ENCODE measurements at regions not wholly inside any gene's neighbourhood (a gene's known extent, or its start where the extent isn't known, plus 50 kb on each side); places are given as distances from the start of the nearest gene placed in this dataset.
A peak's percentile ranks its signal among the peaks of the same experiment; 100 is the strongest.

- CTCF ChIA-PET, result interaction anchor here (0.6 to 3.6 kb wide), 34 partner anchors 10 to 239 kb away, joined by 3 to 19 read pairs (median 4); partner anchors contain the start of gene FOXA2
Observed at GRCh38 chr20:22453244-22454080, 130.9 kb downstream of the FOXA2 start.

GRCh38 chr20:22452442-22453011 lies 131.8 kb downstream of the FOXA2 start:
- Mint-ChIP-seq H3K4me3 (no peak overlapping the region), H3K9me3 (no peaks in the 10 kb centered on the region), H3K27ac (no peak overlapping the region), H3K36me3 (no peaks in the 10 kb centered on the region), H3K27me3 (ENCODE audit: low read depth) (peaks cover 88% of the 10 kb centered on the region), H3K4me1 (peaks cover 16% of the 10 kb centered on the region)
- CTCF ChIA-PET, result interaction anchor here (0.6 to 3.6 kb wide), 34 partner anchors 11 to 239 kb away, joined by 3 to 19 read pairs (median 4); partner anchors contain the start of gene FOXA2
- TF ChIP-seq ELF4 (CRISPR knock-in tag; IDR thresholded peaks at IDR 0.05; ENCODE audit: low read depth) (no peak), ZNF281 (CRISPR knock-in tag; IDR thresholded peaks at IDR 0.05) (no peak), TCF7 (CRISPR knock-in tag; IDR thresholded peaks at IDR 0.05; ENCODE audit: low read depth) (no peak), SMAD4 (CRISPR knock-in tag; IDR thresholded peaks at IDR 0.05) (no peak), USF1 (CRISPR knock-in tag; IDR thresholded peaks at IDR 0.05) (no peak), TP53 (CRISPR knock-in tag; IDR thresholded peaks at IDR 0.05) (no peak), NFYB (CRISPR knock-in tag; conservative IDR thresholded peaks at IDR 0.05; ENCODE audit: low read depth) (no peak)
- TF ChIP-seq, protein P1, sequence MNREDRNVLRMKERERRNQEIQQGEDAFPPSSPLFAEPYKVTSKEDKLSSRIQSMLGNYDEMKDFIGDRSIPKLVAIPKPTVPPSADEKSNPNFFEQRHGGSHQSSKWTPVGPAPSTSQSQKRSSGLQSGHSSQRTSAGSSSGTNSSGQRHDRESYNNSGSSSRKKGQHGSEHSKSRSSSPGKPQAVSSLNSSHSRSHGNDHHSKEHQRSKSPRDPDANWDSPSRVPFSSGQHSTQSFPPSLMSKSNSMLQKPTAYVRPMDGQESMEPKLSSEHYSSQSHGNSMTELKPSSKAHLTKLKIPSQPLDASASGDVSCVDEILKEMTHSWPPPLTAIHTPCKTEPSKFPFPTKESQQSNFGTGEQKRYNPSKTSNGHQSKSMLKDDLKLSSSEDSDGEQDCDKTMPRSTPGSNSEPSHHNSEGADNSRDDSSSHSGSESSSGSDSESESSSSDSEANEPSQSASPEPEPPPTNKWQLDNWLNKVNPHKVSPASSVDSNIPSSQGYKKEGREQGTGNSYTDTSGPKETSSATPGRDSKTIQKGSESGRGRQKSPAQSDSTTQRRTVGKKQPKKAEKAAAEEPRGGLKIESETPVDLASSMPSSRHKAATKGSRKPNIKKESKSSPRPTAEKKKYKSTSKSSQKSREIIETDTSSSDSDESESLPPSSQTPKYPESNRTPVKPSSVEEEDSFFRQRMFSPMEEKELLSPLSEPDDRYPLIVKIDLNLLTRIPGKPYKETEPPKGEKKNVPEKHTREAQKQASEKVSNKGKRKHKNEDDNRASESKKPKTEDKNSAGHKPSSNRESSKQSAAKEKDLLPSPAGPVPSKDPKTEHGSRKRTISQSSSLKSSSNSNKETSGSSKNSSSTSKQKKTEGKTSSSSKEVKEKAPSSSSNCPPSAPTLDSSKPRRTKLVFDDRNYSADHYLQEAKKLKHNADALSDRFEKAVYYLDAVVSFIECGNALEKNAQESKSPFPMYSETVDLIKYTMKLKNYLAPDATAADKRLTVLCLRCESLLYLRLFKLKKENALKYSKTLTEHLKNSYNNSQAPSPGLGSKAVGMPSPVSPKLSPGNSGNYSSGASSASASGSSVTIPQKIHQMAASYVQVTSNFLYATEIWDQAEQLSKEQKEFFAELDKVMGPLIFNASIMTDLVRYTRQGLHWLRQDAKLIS (CRISPR knock-in tag; IDR thresholded peaks at IDR 0.05; ENCODE audit: borderline replicate concordance), result no peak
- POLR2A ChIA-PET, result no interaction called here
- no peak for ATAC-seq
- no peak for DNase-seq (ENCODE audit: low spot score)

More at GRCh38 chr20:22453244-22454080, 130.9 kb downstream of the FOXA2 start:
- Mint-ChIP-seq H3K27me3 (ENCODE audit: low read depth) (peaks cover 89% of the 10 kb centered on the region), H3K4me1 (peaks cover 16% of the 10 kb centered on the region), H3K36me3 (no peaks in the 10 kb centered on the region), H3K9me3 (no peaks in the 10 kb centered on the region), H3K4me3 (no peak overlapping the region), H3K27ac (no peak overlapping the region)
- TF ChIP-seq CTCF (IDR thresholded peaks at IDR 0.05) (peak; percentile 51), ZNF232 (CRISPR knock-in tag; IDR thresholded peaks at IDR 0.05) (no peak)
- no peak for DNase-seq (ENCODE audit: low spot score)
- POLR2A ChIA-PET, result interaction anchor here (0.7 kb wide), 1 partner anchor 14 kb away, joined by 6 read pairs; no protein-coding TSS in a partner anchor
- no peak for ATAC-seq

DNA sequence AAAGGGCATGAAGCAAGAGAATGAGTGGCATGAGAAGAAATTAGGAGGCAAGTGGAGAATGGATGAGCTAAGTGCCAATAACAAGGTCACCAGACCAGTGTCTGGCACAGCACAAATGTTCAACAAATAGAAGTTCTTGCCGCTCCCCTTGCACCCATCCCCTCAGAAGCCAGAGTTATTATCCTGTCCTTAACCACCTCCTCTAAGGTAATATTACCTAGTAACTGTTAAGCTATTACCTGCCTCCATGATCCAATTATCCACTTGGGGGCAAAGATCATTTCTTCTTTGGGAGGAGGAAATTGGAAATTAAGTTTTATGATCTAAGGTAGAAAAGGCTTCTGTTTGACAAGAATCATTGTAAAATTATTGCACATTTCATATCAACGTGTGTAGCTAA lies 133.8 kb downstream of the FOXA2 start:
- Mint-ChIP-seq H3K36me3 (no peaks in the 10 kb centered on the region), H3K9me3 (no peaks in the 10 kb centered on the region), H3K27me3 (ENCODE audit: low read depth) (peaks cover 79% of the 10 kb centered on the region), H3K4me1 (peaks cover 2% of the 10 kb centered on the region), H3K4me3 (no peak overlapping the region), H3K27ac (no peak overlapping the region)
- DNase-seq (ENCODE audit: low spot score), result no peak
- ATAC-seq, result no peak
- CTCF ChIA-PET, result interaction anchor here (0.8 to 1.4 kb wide), 3 partner anchors 11 to 235 kb away, joined by 3 to 4 read pairs (median 3); no protein-coding TSS in a partner anchor
- POLR2A ChIA-PET, result no interaction called here
- TF ChIP-seq FOXP4 (CRISPR knock-in tag; IDR thresholded peaks at IDR 0.05) (no peak), KAT7 (CRISPR knock-in tag; IDR thresholded peaks at IDR 0.05; ENCODE audit: borderline replicate concordance) (no peak), RORB (CRISPR knock-in tag; IDR thresholded peaks at IDR 0.05) (no peak), ZNF317 (CRISPR knock-in tag; IDR thresholded peaks at IDR 0.05; ENCODE audit: borderline replicate concordance, low read depth) (no peak)
- TF ChIP-seq, protein P2, sequence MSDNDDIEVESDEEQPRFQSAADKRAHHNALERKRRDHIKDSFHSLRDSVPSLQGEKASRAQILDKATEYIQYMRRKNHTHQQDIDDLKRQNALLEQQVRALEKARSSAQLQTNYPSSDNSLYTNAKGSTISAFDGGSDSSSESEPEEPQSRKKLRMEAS (CRISPR knock-in tag; IDR thresholded peaks at IDR 0.05), result no peak
- TF ChIP-seq, protein P3, sequence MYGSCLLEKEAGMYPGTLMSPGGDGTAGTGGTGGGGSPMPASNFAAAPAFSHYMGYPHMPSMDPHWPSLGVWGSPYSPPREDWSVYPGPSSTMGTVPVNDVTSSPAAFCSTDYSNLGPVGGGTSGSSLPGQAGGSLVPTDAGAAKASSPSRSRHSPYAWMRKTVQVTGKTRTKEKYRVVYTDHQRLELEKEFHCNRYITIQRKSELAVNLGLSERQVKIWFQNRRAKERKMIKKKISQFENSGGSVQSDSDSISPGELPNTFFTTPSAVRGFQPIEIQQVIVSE (CRISPR knock-in tag; IDR thresholded peaks at IDR 0.05; ENCODE audit: borderline replicate concordance), result no peak
